ENCODE measurements at regions not wholly inside any gene's neighbourhood (a gene's known extent, or its start where the extent isn't known, plus 50 kb on each side); places are given as distances from the start of the nearest gene placed in this dataset.

- Histone ChIP-seq H3K27ac (ENCODE audit: low read depth, low read length) (no peak overlapping the region), H3K79me1 (ENCODE audit: low read depth, low read length) (no peaks in the 10 kb centered on the region), H3K27me3 (replicated peaks in 1 of 4; ENCODE audit: control insufficient read depth in 3 of 4, extremely low read depth in 1 of 4, insufficient read depth in 3 of 4, low read length in 3 of 4) (no peaks in the 10 kb centered on the region), H2BK120ac (replicated peaks; ENCODE audit: low read depth, low read length) (no peak overlapping the region), H3K56ac (replicated peaks; ENCODE audit: insufficient read length, low read depth, low read length) (no peak overlapping the region), H3K79me2 (ENCODE audit: control insufficient read depth in 1 of 2, insufficient read depth in 2 of 2, low read length in 2 of 2) (no peaks in the 10 kb centered on the region), H3K14ac (ENCODE audit: insufficient read length) (no peak overlapping the region), H2AK5ac (ENCODE audit: low read depth, low read length) (no peak overlapping the region), H4K91ac (replicated peaks; ENCODE audit: insufficient read length, low read length) (no peak overlapping the region), H3K36me3 (ENCODE audit: control insufficient read depth in 2 of 4, insufficient read depth in 4 of 4, low read length in 3 of 4) (no peaks in the 10 kb centered on the region), H3K23ac (ENCODE audit: insufficient read length) (no peak overlapping the region), H3K4me3 (ENCODE audit: extremely low read depth in 1 of 4, insufficient read depth in 2 of 4, low read depth in 3 of 4, low read length in 4 of 4) (no peak overlapping the region), H4K8ac (ENCODE audit: extremely low read depth, insufficient read depth, low read length) (no peak overlapping the region), H3K4me2 (ENCODE audit: insufficient read depth in 1 of 2, low read depth in 2 of 2, low read length in 2 of 2) (no peak overlapping the region), H3K18ac (ENCODE audit: extremely low read depth, low read length) (no peak overlapping the region), H2BK15ac (ENCODE audit: low read length) (no peak overlapping the region), H4K5ac (ENCODE audit: insufficient read length, low read depth, low read length) (no peak overlapping the region), H3K4me1 (replicated peaks in 1 of 4; ENCODE audit: control insufficient read depth in 3 of 4, insufficient read depth in 4 of 4, low read length in 3 of 4) (peaks cover 0 to 2% (median 0%) of the 10 kb centered on the region in 4 experiments; a peak in 2 of 7 replicates), H2BK5ac (ENCODE audit: low read depth, low read length) (no peak overlapping the region), H3K9ac (replicated peaks in 1 of 4; ENCODE audit: extremely low read depth in 1 of 4, low read depth in 3 of 4, low read length in 3 of 4) (no peak overlapping the region), H4K20me1 (replicated peaks in 1 of 2; ENCODE audit: control insufficient read depth in 1 of 2, insufficient read depth in 2 of 2, low read length in 2 of 2) (no peaks in the 10 kb centered on the region), H2BK12ac (ENCODE audit: low read depth, low read length) (no peak overlapping the region), H3K4ac (replicated peaks; ENCODE audit: insufficient read length, low read depth, low read length) (no peak overlapping the region), H2BK20ac (ENCODE audit: low read length) (no peak overlapping the region), H3K23me2 (ENCODE audit: low read depth, low read length) (no peaks in the 10 kb centered on the region), H3K9me3 (ENCODE audit: insufficient read depth in 2 of 2, low read depth in 1 of 2, low read length in 1 of 2) (no peaks in the 10 kb centered on the region), H2AFZ (ENCODE audit: low read length) (no peak overlapping the region)
- DNase-seq (ENCODE audit: low read depth in 1 of 2, low spot score in 2 of 2) (no peak), FAIRE-seq (no peak)
- WGBS, 2 experiments (ENCODE audit: extremely low coverage in 1 of 2, insufficient coverage in 1 of 2, insufficient read length in 1 of 2, insufficient replicate concordance in 2 of 2, low coverage in 1 of 2, low lambda C conversion rate in 2 of 2, missing lambda C conversion rate in 1 of 2): 70% methylated on average over 2 of the region's 2 CpGs; no CpG with 5 or more reads in 1 of the 2 experiments
- POLR2A ChIA-PET (ENCODE audit: partially characterized antibody): no interaction called here
- CTCF ChIA-PET (ENCODE audit: partially characterized antibody): interaction anchor here (1.0 to 1.5 kb wide), 2 partner anchors 9 to 12 kb away, joined by 3 to 4 read pairs; no protein-coding TSS in a partner anchor
- TF ChIP-seq MAFK (IDR thresholded peaks at IDR 0.05; ENCODE audit: low read depth, low read length) (no peak), KDM1A (IDR thresholded peaks at IDR 0.05; ENCODE audit: borderline replicate concordance, low read length) (no peak), RNF2 (IDR thresholded peaks at IDR 0.05; ENCODE audit: borderline replicate concordance, low read depth, low read length, missing control alignments, poor library complexity, severe bottlenecking) (no peak), TEAD4 (IDR thresholded peaks at IDR 0.05; ENCODE audit: low read depth, low read length) (no peak), E2F6 (IDR thresholded peaks at IDR 0.05) (no peak), BCL11A (IDR thresholded peaks at IDR 0.05; ENCODE audit: low read depth in 2 of 2, low read length in 2 of 2) (no peak), CHD2 (IDR thresholded peaks at IDR 0.05; ENCODE audit: low read length) (no peak), POLR2AphosphoS5 (IDR thresholded peaks at IDR 0.05; ENCODE audit: low read depth, low read length) (no peak), FOSL1 (IDR thresholded peaks at IDR 0.05; ENCODE audit: insufficient read depth, low read depth, low read length) (no peak)
Observed at GRCh38 chr20:10951216-10951615, 277.4 kb upstream of the JAG1 start.

Measured in H1 (cell line).